Motor neuron (in vitro differentiated cells): ENCODE measurements at regions not wholly inside any gene's neighbourhood (a gene's known extent, or its start where the extent isn't known, plus 50 kb on each side); places are given as distances from the start of the nearest gene placed in this dataset.
"Not testable (repeated sequence)": the region's sequence is repeated elsewhere in the genome, so short reads cannot be mapped to it uniquely, and the experiment has no call there.

Experiments
- ATAC-seq, 8 experiments: fragments of 200-7000 bp; cut with Tn5 transposase; replicated peaks in 6 of 8; 2 replicates each; pipeline ENCODE4 v1.8.0; 2021; ENCODE audit warnings: mild to moderate bottlenecking in 8 of 8, moderate library complexity in 8 of 8
- H3K27ac ChIP-seq, 2 donors: fragments of 250-450 bp; sonication (Bioruptor Pico); 2 replicates each; pipeline ENCODE4 v1.9.0; 2021; ENCODE audit warnings: antibody characterized with exemption in 2 of 2, mild to moderate bottlenecking in 2 of 2, moderate library complexity in 1 of 2
- H3K4me1 ChIP-seq, 2 donors: fragments of 250-450 bp; sonication (Bioruptor Pico); replicated peaks in 1 of 2; 2 replicates each; pipeline ENCODE4 v1.6.1; 2021; ENCODE audit warnings: antibody characterized with exemption in 2 of 2, mild to moderate bottlenecking in 2 of 2, moderate library complexity in 1 of 2
- H3K4me3 ChIP-seq, 5 donors: fragments of 250-450 bp; sonication (Bioruptor Pico); 2 replicates each; pipeline ENCODE4 v1.9.0; 2021; ENCODE audit warnings: antibody characterized with exemption in 5 of 5, mild to moderate bottlenecking in 5 of 5, moderate library complexity in 4 of 5
- WGBS, 10 experiments: fragments of 450-650 bp; shearing (Covaris generic); methylation state at CpG; one replicate each; pipeline ENCODE4 v1.0.0; 2022; 5-methylcytosine and 5-hydroxymethylcytosine counted together
- in situ Hi-C, 9 experiments: fragments of 400-800 bp; cut with MboI; loops; one replicate each; pipeline ENCODE4 v1.15.0; 2021; ENCODE audit warnings: low sequenced_read_pairs in 9 of 9, low pct_unique_long_range_greater_than_20kb in 2 of 9; ENCODE audit not compliant: unreplicated experiment in 9 of 9

GRCh38 chr10:23966504-23967051, 242.4 kb upstream of the KIAA1217 start:
- Histone ChIP-seq H3K4me3 (no peak overlapping the region), H3K4me1 (no peaks in the 10 kb centered on the region), H3K27ac (no peak overlapping the region)
- WGBS, 10 experiments, result 0 to 100% (median 72%) methylated on average over 1 to 2 of the region's 3 CpGs; no CpG with 5 or more reads in 2 of the 10 experiments
- peak in 3 of 8 experiments; percentile 44 to 64 (median 50) for ATAC-seq
- in situ Hi-C loops, result no loop called here

GRCh38 chr10:23968301-23968700, 240.6 kb upstream of the KIAA1217 start:
- peak in 3 of 8 experiments; percentile 66 to 82 (median 79) for ATAC-seq
- in situ Hi-C loops, result no loop called here
- H3K4me1 ChIP-seq, result no peaks in the 10 kb centered on the region
- 20 to 100% (median 72%) methylated on average over 1 to 4 of the region's 4 CpGs; no CpG with 5 or more reads in 1 of the 10 experiments for WGBS, 10 experiments
- H3K4me3 ChIP-seq, result no peak overlapping the region
- no peak overlapping the region for H3K27ac ChIP-seq

- ATAC-seq, result peak in 4 of 8 experiments; percentile 17 to 57 (median 44)
- 0 to 84% (median 60%) methylated on average over 1 to 4 of the region's 4 CpGs; no CpG with 5 or more reads in 2 of the 10 experiments for WGBS, 10 experiments
- Histone ChIP-seq H3K4me3 (no peak overlapping the region), H3K27ac (no peak overlapping the region), H3K4me1 (no peaks in the 10 kb centered on the region)
- in situ Hi-C loops, result loop anchor here in 5 of 9 experiments (25.0 kb wide), 3 partner anchors 212 to 537 kb away; no protein-coding TSS in a partner anchor
These were observed 234.1 kb upstream of the KIAA1217 start for GRCh38 chr10:23974746-23975272.

GRCh38 chr10:23975431-23975830, 233.5 kb upstream of the KIAA1217 start:
- no peak for ATAC-seq
- WGBS, 10 experiments, result 30 to 80% (median 60%) methylated on average over 1 of the region's 1 CpG; no CpG with 5 or more reads in 5 of the 10 experiments
- H3K4me3 ChIP-seq, result no peak overlapping the region
- H3K27ac ChIP-seq, result no peak overlapping the region
- in situ Hi-C loops, result loop anchor here in 5 of 9 experiments (25.0 kb wide), 3 partner anchors 212 to 537 kb away; no protein-coding TSS in a partner anchor
- peaks cover 0 to 4% of the 10 kb centered on the region in 2 donors for H3K4me1 ChIP-seq

GRCh38 chr10:23976275-23976674, 232.7 kb upstream of the KIAA1217 start:
- H3K4me3 ChIP-seq, result no peak overlapping the region
- H3K4me1 ChIP-seq, result peaks cover 1 to 4% of the 10 kb centered on the region in 2 donors
- no peak overlapping the region for H3K27ac ChIP-seq
- in situ Hi-C loops, result loop anchor here in 5 of 9 experiments (25.0 kb wide), 3 partner anchors 211 to 536 kb away; no protein-coding TSS in a partner anchor
- ATAC-seq, result peak in 3 of 8 experiments; percentile 64 to 77 (median 67)
- 0 to 75% (median 0%) methylated on average over 1 of the region's 1 CpG; no CpG with 5 or more reads in 7 of the 10 experiments for WGBS, 10 experiments

- in situ Hi-C loops, result loop anchor here in 5 of 9 experiments (25.0 kb wide), 3 partner anchors 209 to 534 kb away; no protein-coding TSS in a partner anchor
- WGBS, 10 experiments, result 0 to 100% (median 75%) methylated on average over 1 of the region's 1 CpG; no CpG with 5 or more reads in 2 of the 10 experiments
- H3K4me3 ChIP-seq, result no peak overlapping the region
- H3K4me1 ChIP-seq, result peaks cover 7% of the 10 kb centered on the region in 2 donors
- no peak overlapping the region for H3K27ac ChIP-seq
- no peak for ATAC-seq
These were observed 230.6 kb upstream of the KIAA1217 start for GRCh38 chr10:23978317-23978716.

- H3K4me3 ChIP-seq, result no peak overlapping the region
- H3K4me1 ChIP-seq, result peaks cover 7% of the 10 kb centered on the region in 2 donors
- WGBS, 10 experiments, result 0 to 100% (median 65%) methylated on average over 1 to 3 of the region's 3 CpGs; no CpG with 5 or more reads in 1 of the 10 experiments
- H3K27ac ChIP-seq, result no peak overlapping the region
- no peak for ATAC-seq
- in situ Hi-C loops, result loop anchor here in 5 of 9 experiments (25.0 kb wide), 3 partner anchors 207 to 532 kb away; no protein-coding TSS in a partner anchor
These were observed 228.8 kb upstream of the KIAA1217 start for GRCh38 chr10:23980094-23980493.

- no peak overlapping the region for H3K27ac ChIP-seq
- ATAC-seq, result peak in 4 of 8 experiments; percentile 24 to 44 (median 28)
- in situ Hi-C loops, result loop anchor here in 5 of 9 experiments (25.0 kb wide), 3 partner anchors 206 to 531 kb away; no protein-coding TSS in a partner anchor
- peaks cover 7% of the 10 kb centered on the region in 2 donors for H3K4me1 ChIP-seq
- no peak overlapping the region for H3K4me3 ChIP-seq
- WGBS, 10 experiments, result 38 to 67% (median 62%) methylated on average over 1 to 3 of the region's 3 CpGs; no CpG with 5 or more reads in 1 of the 10 experiments
These were observed 227.2 kb upstream of the KIAA1217 start for GRCh38 chr10:23981520-23982309.

GRCh38 chr10:23984405-23984804, 224.5 kb upstream of the KIAA1217 start:
- not testable (repeated sequence) for H3K27ac ChIP-seq, H3K4me1 ChIP-seq, ATAC-seq, H3K4me3 ChIP-seq
- 0 to 80% (median 0%) methylated on average over 1 of the region's 1 CpG; no CpG with 5 or more reads in 7 of the 10 experiments for WGBS, 10 experiments
- in situ Hi-C loops, result loop anchor here in 5 of 9 experiments (25.0 kb wide), 3 partner anchors 203 to 528 kb away; no protein-coding TSS in a partner anchor

GRCh38 chr10:23988006-23988405, 220.9 kb upstream of the KIAA1217 start:
- in situ Hi-C loops, result loop anchor here in 5 of 9 experiments (25.0 kb wide), 3 partner anchors 199 to 524 kb away; no protein-coding TSS in a partner anchor
- 3 to 97% (median 50%) methylated on average over 1 to 7 of the region's 7 CpGs; no CpG with 5 or more reads in 2 of the 10 experiments for WGBS, 10 experiments

GRCh38 chr10:23994459-23995046, 214.4 kb upstream of the KIAA1217 start:
- H3K27ac ChIP-seq, result no peak overlapping the region
- no peak overlapping the region for H3K4me3 ChIP-seq
- 4 to 73% (median 52%) methylated on average over 2 to 6 of the region's 6 CpGs; no CpG with 5 or more reads in 1 of the 10 experiments for WGBS, 10 experiments
- H3K4me1 ChIP-seq, result no peaks in the 10 kb centered on the region
- in situ Hi-C loops, result loop anchor here in 5 of 9 experiments (5.0 to 25.0 kb wide), 4 partner anchors 193 to 518 kb away; no protein-coding TSS in a partner anchor
- peak in 4 of 8 experiments; percentile 33 to 76 (median 72) for ATAC-seq

More at GRCh38 chr10:23988006-23988405, 220.9 kb upstream of the KIAA1217 start:
- Histone ChIP-seq H3K4me1 (no peaks in the 10 kb centered on the region), H3K27ac (no peak overlapping the region), H3K4me3 (no peak overlapping the region)
- no peak for ATAC-seq

GRCh38 chr10:23999445-23999844, 209.5 kb upstream of the KIAA1217 start:
- ATAC-seq, result no peak
- H3K4me3 ChIP-seq, result no peak overlapping the region
- H3K4me1 ChIP-seq, result no peaks in the 10 kb centered on the region
- no peak overlapping the region for H3K27ac ChIP-seq
- 64 to 100% (median 92%) methylated on average over 2 to 7 of the region's 9 CpGs; no CpG with 5 or more reads in 1 of the 10 experiments for WGBS, 10 experiments
- in situ Hi-C loops, result loop anchor here in 5 of 9 experiments (25.0 kb wide), 3 partner anchors 188 to 513 kb away; no protein-coding TSS in a partner anchor
